Chondrocyte (in vitro differentiated cells): ENCODE measurements at regions not wholly inside any gene's neighbourhood (a gene's known extent, or its start where the extent isn't known, plus 50 kb on each side); places are given as distances from the start of the nearest gene placed in this dataset.

Experiments
- DNase-seq: peaks from one replicate; pipeline ENCODE4 v3.0.0; 2021; ENCODE audit warnings: mixed read lengths, low spot score
- H3K27ac Mint-ChIP-seq: one replicate; pipeline ENCODE4 v1.8.0; 2021; ENCODE audit warnings: mild to moderate bottlenecking, moderate library complexity, mixed read lengths; ENCODE audit not compliant: unreplicated experiment
- H3K27me3 Mint-ChIP-seq: 2 replicates; pipeline ENCODE4 v1.8.0; 2021; ENCODE audit warnings: low read depth, mixed read lengths
- H3K36me3 Mint-ChIP-seq: 2 replicates; pipeline ENCODE4 v1.8.0; 2021; ENCODE audit warnings: low read depth, mixed read lengths
- H3K4me1 Mint-ChIP-seq: 2 replicates; pipeline ENCODE4 v1.8.0; 2021; ENCODE audit warnings: low read depth, mild to moderate bottlenecking, mixed read lengths
- H3K4me3 Mint-ChIP-seq: one replicate; pipeline ENCODE4 v1.8.0; 2021; ENCODE audit warnings: mild to moderate bottlenecking, moderate library complexity, mixed read lengths; ENCODE audit not compliant: unreplicated experiment
- H3K9me3 Mint-ChIP-seq: 2 replicates; pipeline ENCODE4 v1.8.0; 2021; ENCODE audit warnings: low read depth, mixed read lengths
- TF ChIP-seq, protein P1 (sequence below): fragments of 200-600 bp; sonication (generic); IDR thresholded peaks from 2 replicates; pipeline ENCODE4 v1.5.0; 2021; ENCODE audit warnings: antibody characterized with exemption, mild to moderate bottlenecking, moderate library complexity

DNA sequence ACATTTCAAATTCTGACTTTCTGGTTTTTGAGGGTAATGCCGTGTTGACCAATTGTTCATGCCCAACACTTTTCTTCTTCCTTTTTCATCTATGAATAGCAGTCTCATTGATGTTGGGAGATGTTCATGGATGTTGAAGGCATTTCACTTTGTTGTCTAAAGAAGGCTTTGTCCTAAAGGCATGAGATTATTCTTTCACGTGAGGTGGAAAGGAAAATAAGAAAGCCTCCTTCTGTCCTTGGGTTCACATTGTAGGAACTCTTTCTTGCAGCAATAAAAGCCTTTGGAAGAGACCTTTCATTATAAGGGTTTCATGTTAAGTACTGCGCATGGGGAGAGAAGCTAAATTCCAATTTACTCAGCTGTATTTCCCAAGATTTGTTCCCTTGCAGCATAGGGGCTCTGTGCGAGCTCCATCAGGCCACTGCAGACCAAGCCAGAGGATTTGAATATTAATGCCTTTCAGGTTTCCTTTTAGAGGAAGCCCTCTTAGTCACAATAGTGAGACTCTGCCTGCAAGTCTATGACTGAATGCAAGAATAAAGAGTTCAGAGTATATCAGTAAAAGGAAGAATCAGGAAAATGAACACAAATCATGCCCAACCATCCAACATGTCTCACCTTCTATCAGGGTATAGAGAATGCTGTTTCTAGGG, 274.6 kb downstream of the TMEM38B start:
- Mint-ChIP-seq H3K27me3 (no peaks in the 10 kb centered on the region), H3K4me3 (no peak overlapping the region), H3K4me1 (peaks cover 25% of the 10 kb centered on the region), H3K27ac (no peak overlapping the region), H3K9me3 (no peaks in the 10 kb centered on the region), H3K36me3 (no peaks in the 10 kb centered on the region)
- TF ChIP-seq, protein P1, sequence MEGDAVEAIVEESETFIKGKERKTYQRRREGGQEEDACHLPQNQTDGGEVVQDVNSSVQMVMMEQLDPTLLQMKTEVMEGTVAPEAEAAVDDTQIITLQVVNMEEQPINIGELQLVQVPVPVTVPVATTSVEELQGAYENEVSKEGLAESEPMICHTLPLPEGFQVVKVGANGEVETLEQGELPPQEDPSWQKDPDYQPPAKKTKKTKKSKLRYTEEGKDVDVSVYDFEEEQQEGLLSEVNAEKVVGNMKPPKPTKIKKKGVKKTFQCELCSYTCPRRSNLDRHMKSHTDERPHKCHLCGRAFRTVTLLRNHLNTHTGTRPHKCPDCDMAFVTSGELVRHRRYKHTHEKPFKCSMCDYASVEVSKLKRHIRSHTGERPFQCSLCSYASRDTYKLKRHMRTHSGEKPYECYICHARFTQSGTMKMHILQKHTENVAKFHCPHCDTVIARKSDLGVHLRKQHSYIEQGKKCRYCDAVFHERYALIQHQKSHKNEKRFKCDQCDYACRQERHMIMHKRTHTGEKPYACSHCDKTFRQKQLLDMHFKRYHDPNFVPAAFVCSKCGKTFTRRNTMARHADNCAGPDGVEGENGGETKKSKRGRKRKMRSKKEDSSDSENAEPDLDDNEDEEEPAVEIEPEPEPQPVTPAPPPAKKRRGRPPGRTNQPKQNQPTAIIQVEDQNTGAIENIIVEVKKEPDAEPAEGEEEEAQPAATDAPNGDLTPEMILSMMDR, result no peak
- DNase-seq, result no peak

GRCh38 chr9:105969636-105970035, 275.3 kb downstream of the TMEM38B start:
- no peaks in the 10 kb centered on the region for H3K27me3 Mint-ChIP-seq
- no peak for DNase-seq
- peaks cover 32% of the 10 kb centered on the region for H3K4me1 Mint-ChIP-seq
- TF ChIP-seq, protein P1, result no peak
- no peak overlapping the region for H3K4me3 Mint-ChIP-seq
- no peak overlapping the region for H3K27ac Mint-ChIP-seq
- H3K36me3 Mint-ChIP-seq, result no peaks in the 10 kb centered on the region
- no peaks in the 10 kb centered on the region for H3K9me3 Mint-ChIP-seq

DNA sequence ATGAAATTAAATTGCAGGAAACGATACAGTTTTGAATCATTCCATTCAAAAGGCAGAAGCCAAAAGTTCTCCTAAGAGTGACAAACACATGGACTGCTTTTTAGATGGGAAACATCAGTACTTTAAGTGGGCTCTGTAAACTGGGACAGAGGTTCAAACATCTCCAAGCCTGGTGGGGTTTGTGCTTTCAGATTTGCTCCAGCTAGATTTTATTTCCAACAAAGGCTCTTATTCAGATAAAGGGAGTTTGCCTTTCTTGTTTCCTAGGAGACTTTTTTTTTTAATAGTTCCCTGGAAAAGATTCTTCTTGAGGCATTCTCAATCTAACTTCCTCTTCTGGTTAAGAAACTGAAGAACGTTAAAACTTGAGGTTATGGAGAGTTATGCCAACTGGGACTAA, 277.6 kb downstream of the TMEM38B start:
- Mint-ChIP-seq H3K27ac (no peak overlapping the region), H3K9me3 (no peaks in the 10 kb centered on the region), H3K36me3 (no peaks in the 10 kb centered on the region), H3K4me1 (peaks cover 53% of the 10 kb centered on the region), H3K4me3 (no peak overlapping the region), H3K27me3 (no peaks in the 10 kb centered on the region)
- TF ChIP-seq, protein P1, result no peak
- no peak for DNase-seq

DNA sequence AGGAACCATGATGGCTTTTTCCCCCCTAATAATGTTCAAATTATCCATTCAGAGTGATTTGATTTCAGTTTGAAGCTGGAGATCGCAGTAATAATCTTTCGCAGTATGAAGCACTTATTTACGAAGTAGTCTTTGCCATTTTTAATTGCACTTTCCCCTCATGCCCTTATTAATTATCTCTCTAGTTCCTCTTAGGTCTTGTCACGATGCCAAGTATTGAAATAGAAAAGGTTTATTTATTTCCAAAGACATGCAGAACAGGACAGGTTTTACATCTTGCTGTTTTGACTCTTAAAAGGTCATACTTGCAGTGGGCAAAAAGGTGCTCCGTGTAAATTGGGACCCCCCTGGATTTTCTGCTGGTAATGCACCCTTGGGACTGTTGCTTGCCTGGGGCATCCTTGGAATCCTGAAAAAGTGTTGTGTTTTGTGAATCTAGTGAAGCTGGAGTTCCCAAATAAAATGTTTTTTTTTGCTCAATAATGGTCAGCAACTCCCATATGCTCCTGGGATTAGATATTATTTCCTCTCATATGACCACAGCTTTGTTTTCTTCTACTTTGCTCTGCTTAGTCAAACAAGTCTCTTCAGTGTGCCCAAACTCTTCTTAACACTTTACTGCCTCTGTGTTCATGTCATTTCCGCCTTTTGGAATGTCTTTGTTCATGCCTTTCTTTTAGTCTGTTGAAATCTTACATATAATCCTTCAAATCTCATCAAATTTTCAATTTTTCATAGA, 278.3 kb downstream of the TMEM38B start:
- H3K27me3 Mint-ChIP-seq, result no peaks in the 10 kb centered on the region
- H3K4me1 Mint-ChIP-seq, result peaks cover 54% of the 10 kb centered on the region
- no peaks in the 10 kb centered on the region for H3K36me3 Mint-ChIP-seq

GRCh38 chr9:105973951-105974351, 279.6 kb downstream of the TMEM38B start:
- Mint-ChIP-seq H3K27ac (peak overlapping the region; percentile 94), H3K9me3 (no peaks in the 10 kb centered on the region), H3K36me3 (no peaks in the 10 kb centered on the region), H3K27me3 (peaks cover 3% of the 10 kb centered on the region), H3K4me1 (peaks cover 58% of the 10 kb centered on the region), H3K4me3 (peak overlapping the region; percentile 17)
- no peak for DNase-seq
- TF ChIP-seq, protein P1, result peak; percentile 48

More for the DNA sequence above, 278.3 kb downstream of the TMEM38B start:
- TF ChIP-seq, protein P1, result no peak
- DNase-seq, result no peak
- H3K9me3 Mint-ChIP-seq, result no peaks in the 10 kb centered on the region
- H3K27ac Mint-ChIP-seq, result peak overlapping the region; percentile 20
- H3K4me3 Mint-ChIP-seq, result no peak overlapping the region
